Neural crest cell (in vitro differentiated cells): ENCODE measurements at regions not wholly inside any gene's neighbourhood (a gene's known extent, or its start where the extent isn't known, plus 50 kb on each side); places are given as distances from the start of the nearest gene placed in this dataset.

ENCODE experiments used
- DNase-seq: peaks from one replicate; pipeline ENCODE4 v3.0.0; 2021; ENCODE audit warnings: low read depth, mixed read lengths, low spot score
- H3K27ac Mint-ChIP-seq: one replicate; pipeline ENCODE4 v1.8.0; 2021; ENCODE audit warnings: mild to moderate bottlenecking, mixed read lengths; ENCODE audit not compliant: unreplicated experiment
- H3K27me3 Mint-ChIP-seq: 2 replicates; pipeline ENCODE4 v1.8.0; 2021; ENCODE audit warnings: low read depth, mild to moderate bottlenecking, mixed read lengths
- H3K36me3 Mint-ChIP-seq: 2 replicates; pipeline ENCODE4 v1.8.0; 2021; ENCODE audit warnings: low read depth, mild to moderate bottlenecking, mixed read lengths
- H3K4me1 Mint-ChIP-seq: 2 replicates; pipeline ENCODE4 v1.8.0; 2021; ENCODE audit warnings: mixed read lengths
- H3K4me3 Mint-ChIP-seq: one replicate; pipeline ENCODE4 v1.8.0; 2021; ENCODE audit warnings: mild to moderate bottlenecking, mixed read lengths
- H3K9me3 Mint-ChIP-seq: 2 replicates; pipeline ENCODE4 v1.8.0; 2021; ENCODE audit warnings: mixed read lengths
- TF ChIP-seq, protein P1 (sequence below): fragments of 200-600 bp; sonication (generic); conservative IDR thresholded peaks from 2 replicates; pipeline ENCODE4 v1.5.0; 2021; ENCODE audit warnings: antibody characterized with exemption, mild to moderate bottlenecking

DNA sequence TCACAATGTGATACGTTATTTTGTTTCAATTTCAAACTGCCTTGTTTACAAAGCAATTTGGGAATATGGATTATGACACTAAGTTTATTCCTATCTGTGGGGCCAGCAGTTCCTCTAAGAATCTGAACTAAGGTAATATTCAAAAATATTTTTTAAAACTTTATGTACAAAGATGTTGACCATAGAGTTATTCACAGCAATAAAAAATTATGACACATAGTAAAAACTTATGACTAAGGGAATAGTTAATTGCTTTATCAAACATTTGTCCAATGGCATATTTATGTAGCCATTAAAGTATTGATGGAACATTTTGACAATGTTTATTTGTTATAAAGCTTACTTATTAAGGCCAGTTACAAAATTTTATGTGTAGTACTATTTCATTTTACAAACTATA is 73.4 kb upstream of the FREM1 start:
- no peak for DNase-seq
- H3K27me3 Mint-ChIP-seq: no peaks in the 10 kb centered on the region
- TF ChIP-seq, protein P1, sequence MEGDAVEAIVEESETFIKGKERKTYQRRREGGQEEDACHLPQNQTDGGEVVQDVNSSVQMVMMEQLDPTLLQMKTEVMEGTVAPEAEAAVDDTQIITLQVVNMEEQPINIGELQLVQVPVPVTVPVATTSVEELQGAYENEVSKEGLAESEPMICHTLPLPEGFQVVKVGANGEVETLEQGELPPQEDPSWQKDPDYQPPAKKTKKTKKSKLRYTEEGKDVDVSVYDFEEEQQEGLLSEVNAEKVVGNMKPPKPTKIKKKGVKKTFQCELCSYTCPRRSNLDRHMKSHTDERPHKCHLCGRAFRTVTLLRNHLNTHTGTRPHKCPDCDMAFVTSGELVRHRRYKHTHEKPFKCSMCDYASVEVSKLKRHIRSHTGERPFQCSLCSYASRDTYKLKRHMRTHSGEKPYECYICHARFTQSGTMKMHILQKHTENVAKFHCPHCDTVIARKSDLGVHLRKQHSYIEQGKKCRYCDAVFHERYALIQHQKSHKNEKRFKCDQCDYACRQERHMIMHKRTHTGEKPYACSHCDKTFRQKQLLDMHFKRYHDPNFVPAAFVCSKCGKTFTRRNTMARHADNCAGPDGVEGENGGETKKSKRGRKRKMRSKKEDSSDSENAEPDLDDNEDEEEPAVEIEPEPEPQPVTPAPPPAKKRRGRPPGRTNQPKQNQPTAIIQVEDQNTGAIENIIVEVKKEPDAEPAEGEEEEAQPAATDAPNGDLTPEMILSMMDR: no peak
- H3K36me3 Mint-ChIP-seq: peaks cover 9% of the 10 kb centered on the region
- no peaks in the 10 kb centered on the region for H3K4me1 Mint-ChIP-seq
- no peak overlapping the region for H3K4me3 Mint-ChIP-seq
- no peak overlapping the region for H3K27ac Mint-ChIP-seq
- H3K9me3 Mint-ChIP-seq: no peaks in the 10 kb centered on the region

DNA sequence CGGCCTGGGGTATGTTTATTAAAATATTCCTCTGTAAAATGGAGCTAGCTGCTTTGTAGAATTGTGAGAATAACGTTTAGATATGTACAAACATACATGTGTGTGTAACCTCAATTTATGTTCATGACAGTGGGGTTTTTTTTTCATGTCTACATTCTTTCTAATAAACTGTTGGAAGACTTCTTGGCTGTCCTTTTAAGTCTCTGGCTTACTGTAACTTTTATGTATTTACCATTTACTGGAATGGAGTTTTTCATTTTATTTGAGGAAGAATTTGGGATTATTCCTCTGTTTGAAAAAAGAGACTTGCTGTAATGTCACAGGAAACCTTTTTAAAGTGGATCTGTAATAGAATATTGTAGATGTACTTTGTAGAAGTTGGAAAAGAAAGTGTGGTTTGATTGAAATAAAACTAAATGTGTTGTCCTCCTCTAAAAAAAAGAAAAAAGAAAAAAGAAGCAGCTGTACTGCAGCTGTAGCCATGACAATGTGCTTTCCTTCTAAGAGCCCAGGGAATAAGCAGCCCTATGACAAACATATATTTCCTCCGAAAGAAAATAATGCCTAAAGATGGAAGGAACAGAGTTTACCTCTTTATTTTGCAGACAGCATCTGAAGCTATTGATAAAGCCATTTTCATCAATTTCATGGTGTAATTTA is 71.2 kb upstream of the FREM1 start:
- Mint-ChIP-seq H3K27me3 (no peaks in the 10 kb centered on the region), H3K4me3 (no peak overlapping the region), H3K36me3 (peaks cover 11% of the 10 kb centered on the region), H3K27ac (no peak overlapping the region), H3K4me1 (no peaks in the 10 kb centered on the region), H3K9me3 (no peaks in the 10 kb centered on the region)
- TF ChIP-seq, protein P1: no peak
- no peak for DNase-seq

DNA sequence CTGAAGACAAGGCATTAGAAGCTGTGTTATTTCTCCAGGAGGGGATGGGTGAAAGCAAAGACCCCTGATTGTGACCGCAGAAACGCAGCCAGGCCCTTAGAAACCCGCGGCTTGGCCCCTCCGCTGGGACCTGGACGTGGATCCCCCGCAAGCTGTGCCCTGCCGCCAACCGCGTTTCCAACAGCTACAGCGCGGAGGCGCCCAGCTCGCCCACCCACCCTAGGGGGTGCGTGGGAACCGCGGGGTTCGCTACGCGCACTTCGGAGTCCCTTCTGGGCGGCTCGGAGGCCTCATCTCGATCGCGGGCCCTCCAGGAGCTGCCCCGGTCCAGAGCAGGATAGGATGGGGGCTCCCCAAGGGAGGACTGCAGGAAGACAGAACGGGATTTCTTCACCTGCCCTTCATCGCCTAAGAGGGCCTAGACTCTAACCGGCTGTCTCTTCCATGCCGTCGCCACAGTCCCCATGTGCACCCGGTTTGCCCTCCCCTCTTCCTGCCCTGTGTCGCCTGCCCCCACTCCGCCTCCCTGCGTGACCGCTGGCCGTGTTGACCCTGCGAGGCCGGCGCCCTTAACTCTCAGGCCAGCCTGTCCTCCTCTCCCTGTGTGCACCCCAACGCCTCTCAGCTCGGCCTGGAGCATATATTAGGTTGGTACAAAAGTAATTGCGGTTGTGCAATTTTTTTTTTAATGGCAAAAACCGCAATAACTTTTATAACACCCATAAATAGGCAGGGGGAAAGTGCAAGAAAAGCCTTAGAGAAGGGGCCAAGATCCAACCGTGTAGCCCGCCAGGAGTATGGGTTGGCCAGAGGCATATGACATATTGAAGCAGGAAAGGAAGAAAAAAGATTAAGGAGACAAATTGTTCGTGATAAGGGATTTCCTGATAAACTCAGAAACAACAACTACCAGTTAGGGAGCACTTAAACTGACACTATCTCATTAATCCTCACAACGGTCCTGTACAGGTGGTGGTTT is 68.1 kb upstream of the FREM1 start:
- Mint-ChIP-seq H3K36me3 (peaks cover 15% of the 10 kb centered on the region), H3K4me1 (no peaks in the 10 kb centered on the region), H3K4me3 (no peak overlapping the region), H3K27me3 (no peaks in the 10 kb centered on the region), H3K27ac (no peak overlapping the region), H3K9me3 (peaks cover 2% of the 10 kb centered on the region)
- no peak for DNase-seq
- TF ChIP-seq, protein P1: no peak

DNA sequence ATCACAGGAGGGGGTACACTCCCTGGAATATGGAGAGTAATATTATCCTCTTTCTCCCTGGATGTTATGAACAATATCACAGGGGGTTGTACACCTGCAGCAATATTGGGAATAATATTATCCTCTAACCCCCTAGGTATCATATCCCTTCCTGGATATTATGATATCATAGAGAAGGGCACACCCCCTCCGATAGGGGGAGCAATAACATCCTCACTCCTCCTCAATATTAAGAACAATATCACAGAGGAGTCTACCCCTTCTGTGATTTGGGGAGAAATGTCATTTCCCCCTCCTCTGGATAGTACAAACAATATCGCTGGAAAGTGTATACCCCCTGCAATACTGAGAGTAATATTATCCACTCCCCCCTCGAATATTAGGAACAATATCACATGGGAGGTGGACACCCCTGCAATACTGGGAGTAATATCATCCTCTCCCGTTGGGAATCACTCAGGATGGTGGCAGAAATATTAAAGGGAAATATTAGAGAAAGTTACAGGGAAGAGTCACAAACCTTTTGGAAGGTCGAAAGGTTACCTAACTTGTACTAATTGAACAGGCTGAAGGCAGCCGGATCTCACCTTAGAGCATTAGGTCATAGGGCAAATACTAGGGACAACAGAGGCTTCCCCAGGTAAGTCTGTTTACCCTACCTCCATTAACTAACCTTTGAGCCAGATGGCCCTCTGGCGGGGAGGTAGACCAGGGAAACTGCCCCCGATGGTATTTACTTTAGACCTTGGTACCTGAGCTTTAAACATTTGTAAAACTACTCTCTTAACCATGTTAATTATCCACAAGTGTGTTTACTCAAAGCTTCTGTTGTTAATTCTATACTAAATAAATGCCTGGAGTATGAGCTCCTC is 57.5 kb upstream of the FREM1 start:
- Mint-ChIP-seq H3K4me3 (no peak overlapping the region), H3K36me3 (peaks cover 17% of the 10 kb centered on the region), H3K4me1 (peaks cover 3% of the 10 kb centered on the region), H3K9me3 (peaks cover 16% of the 10 kb centered on the region), H3K27ac (no peak overlapping the region), H3K27me3 (no peaks in the 10 kb centered on the region)
- no peak for DNase-seq
- TF ChIP-seq, protein P1: no peak

DNA sequence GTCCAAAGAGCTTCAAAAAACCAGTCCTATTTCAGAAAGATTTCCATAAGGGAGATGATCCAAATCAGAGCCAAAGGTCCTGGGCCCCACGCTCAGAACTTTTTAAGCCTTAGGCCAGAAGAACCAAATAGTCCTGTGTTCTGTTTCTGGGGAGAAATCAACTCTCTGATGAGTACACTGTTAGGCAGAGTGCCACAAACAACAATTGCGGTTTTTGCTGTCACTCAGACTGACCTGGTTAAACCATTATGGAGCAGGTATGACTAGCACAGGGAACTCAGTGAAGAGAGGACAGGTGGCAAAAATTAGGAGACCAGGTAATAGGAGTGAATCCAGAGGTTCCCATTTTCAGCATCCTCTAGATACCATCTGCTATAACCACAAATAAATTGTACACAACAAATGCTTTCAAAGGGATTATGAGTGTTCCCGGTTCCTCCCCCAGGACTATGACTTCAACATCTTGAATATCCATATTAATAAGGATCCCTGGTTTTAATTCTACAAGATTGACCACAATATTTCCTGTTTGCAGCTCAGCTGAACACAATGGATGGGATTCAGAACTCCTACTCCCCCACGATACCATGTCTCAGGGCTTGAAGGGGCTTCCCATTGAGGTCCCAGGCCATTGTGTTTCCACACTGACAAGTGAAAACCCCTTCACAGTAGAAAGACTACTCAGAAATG is 52.1 kb upstream of the FREM1 start:
- Mint-ChIP-seq H3K4me3 (no peak overlapping the region), H3K27ac (peak overlapping the region; percentile 85), H3K4me1 (peaks cover 19% of the 10 kb centered on the region), H3K27me3 (no peaks in the 10 kb centered on the region), H3K9me3 (no peaks in the 10 kb centered on the region), H3K36me3 (no peaks in the 10 kb centered on the region)
- TF ChIP-seq, protein P1: no peak
- no peak for DNase-seq
